Middle frontal gyrus (tissue), 1 donor: ENCODE measurements at regions not wholly inside any gene's neighbourhood (a gene's known extent, or its start where the extent isn't known, plus 50 kb on each side); places are given as distances from the start of the nearest gene placed in this dataset.

ENCODE experiments used
- DNase-seq: peaks from one replicate; pipeline ENCODE4 v3.0.0-alpha.2; 2015; ENCODE audit warnings: low spot score; ENCODE audit errors: extremely low spot score

GRCh38 chr17:34776456-34777443 lies 184.5 kb downstream of the CCT6B start:
- DNase-seq: no peak

- no peak for DNase-seq
Observed at GRCh38 chr17:34773036-34773435, 188.2 kb downstream of the CCT6B start.

- DNase-seq: no peak
Observed at GRCh38 chr17:34771891-34772290, 189.4 kb downstream of the CCT6B start.

- DNase-seq: no peak
Observed at GRCh38 chr17:34770586-34770985, 190.7 kb downstream of the CCT6B start.

GRCh38 chr17:34769899-34770298 lies 190.5 kb downstream of the TMEM132E start:
- DNase-seq: no peak

- DNase-seq: no peak
Observed at GRCh38 chr17:34769049-34769448, 189.7 kb downstream of the TMEM132E start.

GRCh38 chr17:34765291-34765690 lies 185.9 kb downstream of the TMEM132E start:
- DNase-seq: no peak

GRCh38 chr17:34764716-34765115 lies 185.3 kb downstream of the TMEM132E start:
- no peak for DNase-seq

- no peak for DNase-seq
Observed at GRCh38 chr17:34763728-34764665, 184.6 kb downstream of the TMEM132E start.

GRCh38 chr17:34762078-34762477 lies 182.7 kb downstream of the TMEM132E start:
- no peak for DNase-seq

GRCh38 chr17:34761646-34762045 lies 182.3 kb downstream of the TMEM132E start:
- DNase-seq: no peak

GRCh38 chr17:34760931-34761495 lies 181.6 kb downstream of the TMEM132E start:
- DNase-seq: no peak

- no peak for DNase-seq
Observed at GRCh38 chr17:34758718-34759117, 179.3 kb downstream of the TMEM132E start.

GRCh38 chr17:34758316-34758715 lies 178.9 kb downstream of the TMEM132E start:
- no peak for DNase-seq

- DNase-seq: no peak
Observed at GRCh38 chr17:34757611-34758010, 178.2 kb downstream of the TMEM132E start.

GRCh38 chr17:34757106-34757505 lies 177.7 kb downstream of the TMEM132E start:
- no peak for DNase-seq

- DNase-seq: no peak
Observed at GRCh38 chr17:34756637-34757021, 177.2 kb downstream of the TMEM132E start.

- DNase-seq: no peak
Observed at GRCh38 chr17:34755981-34756636, 176.7 kb downstream of the TMEM132E start.

GRCh38 chr17:34755371-34755770 lies 176.0 kb downstream of the TMEM132E start:
- DNase-seq: peak; percentile 32

- no peak for DNase-seq
Observed at GRCh38 chr17:34750004-34750403, 170.6 kb downstream of the TMEM132E start.

GRCh38 chr17:34741967-34742366 lies 162.6 kb downstream of the TMEM132E start:
- DNase-seq: no peak
